Left ventricle myocardium superior (tissue), 1 donor: ENCODE measurements at regions not wholly inside any gene's neighbourhood (a gene's known extent, or its start where the extent isn't known, plus 50 kb on each side); places are given as distances from the start of the nearest gene placed in this dataset.
"Not testable (repeated sequence)": the region's sequence is repeated elsewhere in the genome, so short reads cannot be mapped to it uniquely, and the experiment has no call there.

Experiments
- ATAC-seq: fragments of 200-7000 bp; cut with Tn5 transposase; one replicate; pipeline ENCODE4 v1.9.1; 2020; ENCODE audit warnings: mild to moderate bottlenecking, moderate library complexity
- DNase-seq: peaks from one replicate; pipeline ENCODE4 v3.0.0-alpha.2; 2020
- intact Hi-C: fragments of 100-400 bp; cut with micrococcal nuclease; formaldehyde crosslinking; loops from one replicate; pipeline ENCODE4 v1.11.0; 2022
- donor health status: DM: no; HTN: yes; CAD: no; lungs with severe emphysema.

DNA sequence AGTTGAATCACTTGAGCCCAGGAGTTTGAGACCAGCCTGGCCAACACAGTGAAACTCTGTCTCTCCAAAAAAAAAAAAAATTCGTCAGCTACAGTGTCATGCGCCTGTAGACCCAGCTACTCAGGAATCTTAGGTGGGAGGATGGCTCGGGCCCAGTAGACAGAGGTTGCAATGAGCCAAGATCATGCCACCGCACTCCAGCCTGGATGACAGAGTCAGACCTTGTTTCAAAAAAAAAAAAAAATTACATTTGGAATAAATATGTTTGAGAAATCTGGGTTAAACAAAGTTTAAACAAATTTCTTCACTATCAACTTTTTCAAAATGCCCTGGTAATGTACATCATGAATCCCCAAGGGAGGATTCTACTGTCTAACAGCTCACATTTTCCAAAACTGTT lies 187.0 kb upstream of the RASSF8 start:
- DNase-seq (no peak), ATAC-seq (no peak)
- intact Hi-C loops, result no loop called here

DNA sequence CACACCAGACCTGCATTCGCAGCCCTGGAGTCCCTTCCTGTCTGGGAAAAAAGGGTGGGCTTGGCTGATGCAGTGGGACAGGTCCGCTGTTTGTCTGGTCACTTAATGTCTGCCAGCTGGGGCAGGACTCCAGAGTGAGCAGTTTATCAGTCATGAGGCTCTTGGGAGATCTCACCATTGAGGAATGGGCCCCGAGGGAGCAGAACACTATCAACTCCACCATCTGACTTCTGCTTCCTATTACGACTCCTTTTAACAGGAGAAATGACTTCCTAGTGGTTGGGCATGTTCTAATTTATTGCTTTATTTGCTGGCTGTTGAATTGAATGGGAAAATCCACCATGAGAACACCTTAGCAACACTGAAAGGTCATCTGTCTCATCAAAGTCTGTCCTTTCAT lies 182.5 kb upstream of the RASSF8 start:
- ATAC-seq, result no peak
- intact Hi-C loops, result no loop called here
- DNase-seq, result no peak

DNA sequence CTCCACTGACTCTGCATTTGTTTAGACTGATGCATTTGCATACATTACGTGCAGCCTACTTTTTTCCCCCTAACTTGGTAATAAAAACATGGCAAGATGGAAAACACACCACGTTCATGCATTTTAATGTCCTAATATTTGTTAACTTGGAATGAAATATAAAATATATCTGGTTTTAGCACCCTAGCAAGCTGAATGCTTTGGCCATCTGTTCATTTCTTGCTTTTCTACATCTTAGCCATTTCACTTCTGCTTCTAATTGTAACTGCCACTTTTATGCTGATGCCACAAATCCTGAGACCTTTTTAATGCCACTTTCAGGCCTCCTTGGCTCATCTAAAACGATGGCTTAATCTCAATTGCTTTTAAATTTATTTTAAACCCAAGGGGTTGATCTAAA lies 177.7 kb upstream of the RASSF8 start:
- ATAC-seq (no peak), DNase-seq (no peak)
- intact Hi-C loops, result no loop called here

DNA sequence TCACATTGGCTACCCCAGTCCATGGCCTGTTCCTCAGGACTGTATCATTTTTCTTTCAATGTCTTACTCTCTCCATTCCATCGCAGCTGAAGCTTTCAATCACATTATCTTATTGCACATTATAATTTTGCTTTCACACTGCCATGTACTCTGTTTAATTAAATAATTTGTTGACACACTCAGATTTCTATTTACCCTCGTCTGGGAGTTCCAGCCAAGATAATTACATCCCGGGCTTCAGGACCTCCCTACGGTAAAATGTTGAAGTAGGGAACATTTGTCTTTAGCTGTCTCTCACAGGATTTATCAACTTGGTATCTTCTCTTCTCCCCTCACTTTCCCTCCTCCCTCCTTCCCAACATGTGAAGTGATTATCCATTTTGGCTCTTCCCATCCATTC lies 177.2 kb upstream of the RASSF8 start:
- intact Hi-C loops, result no loop called here
- DNase-seq (no peak), ATAC-seq (no peak)

DNA sequence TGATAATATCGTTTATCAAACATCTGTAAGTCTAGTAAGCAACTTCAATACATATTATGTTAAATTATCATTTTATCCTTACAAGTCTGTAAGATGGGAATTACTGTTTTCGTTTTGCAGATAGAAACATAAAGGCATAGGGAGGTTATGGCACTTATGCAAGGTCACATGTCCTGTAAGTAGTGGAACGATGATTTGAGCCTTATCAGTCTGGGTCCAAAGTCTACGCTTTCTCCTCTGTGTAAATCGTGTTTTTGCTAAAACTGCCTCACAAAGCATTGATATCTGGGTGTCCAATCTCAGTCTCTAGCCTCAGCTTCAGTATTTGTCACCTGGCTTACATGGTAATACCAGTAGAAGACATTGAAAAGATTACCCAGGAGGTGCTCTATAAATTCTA lies 174.9 kb upstream of the RASSF8 start:
- no peak for ATAC-seq
- intact Hi-C loops, result no loop called here
- no peak for DNase-seq

DNA sequence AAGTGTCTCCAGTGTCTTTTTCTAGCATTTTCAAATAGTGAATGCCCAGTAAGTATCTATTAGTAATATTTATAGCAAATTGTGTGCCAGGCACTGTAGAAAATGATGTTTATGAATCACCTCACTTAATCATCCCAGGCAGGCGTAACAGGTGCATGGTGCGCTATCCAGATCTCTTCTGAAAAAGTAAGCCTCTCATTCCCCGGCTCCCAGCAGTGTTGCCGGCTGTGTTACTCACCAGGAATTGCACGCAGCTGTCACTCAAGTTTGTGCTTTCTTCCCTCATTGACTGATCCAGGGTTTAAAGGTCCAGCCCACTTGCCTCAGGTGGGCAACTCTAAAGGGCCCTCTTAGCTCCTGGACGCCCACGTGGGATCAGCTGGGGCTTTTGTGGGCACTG lies 173.8 kb upstream of the RASSF8 start:
- intact Hi-C loops, result no loop called here
- ATAC-seq, result no peak

DNA sequence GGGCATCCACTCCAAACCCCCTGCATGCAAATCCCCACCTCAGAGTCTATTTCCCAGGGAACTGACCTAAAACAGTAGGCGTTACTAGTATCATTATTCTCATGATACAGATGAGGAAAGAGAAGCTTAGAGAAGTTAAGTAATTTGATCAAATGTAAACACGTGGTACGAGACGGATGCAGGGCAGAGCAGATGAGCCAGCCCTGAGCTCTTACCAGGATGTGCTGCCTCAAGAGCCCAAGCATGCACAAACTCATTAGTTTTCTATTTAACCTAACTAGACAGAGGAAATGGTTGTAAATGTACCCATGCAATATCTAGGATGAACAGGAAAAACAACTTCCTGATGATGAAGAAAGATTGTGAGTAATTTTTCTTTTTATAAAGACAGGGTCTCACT lies 173.3 kb upstream of the RASSF8 start:
- ATAC-seq (no peak), DNase-seq (no peak)
- intact Hi-C loops, result no loop called here

More for the DNA sequence above, 173.8 kb upstream of the RASSF8 start:
- DNase-seq, result no peak

DNA sequence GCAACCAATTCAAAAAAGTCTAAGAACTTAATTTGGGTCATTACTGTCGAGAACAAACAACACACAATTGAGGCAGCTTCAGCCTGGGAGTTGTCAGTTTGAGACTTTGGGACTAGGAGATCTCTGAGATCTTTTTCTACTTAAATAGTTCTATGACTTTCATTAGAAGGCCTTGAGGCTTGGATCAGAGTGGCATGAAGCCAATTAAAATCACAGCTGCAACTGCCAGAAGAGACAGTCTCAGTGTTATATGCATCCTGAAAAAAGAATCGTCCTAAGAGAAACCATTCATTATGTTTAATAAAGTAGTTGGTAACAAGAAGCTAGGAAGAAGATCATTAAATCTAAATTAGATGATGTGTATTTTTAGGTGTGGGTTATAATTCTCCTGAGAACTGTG lies 170.8 kb upstream of the RASSF8 start:
- no peak for ATAC-seq
- intact Hi-C loops, result no loop called here
- no peak for DNase-seq

DNA sequence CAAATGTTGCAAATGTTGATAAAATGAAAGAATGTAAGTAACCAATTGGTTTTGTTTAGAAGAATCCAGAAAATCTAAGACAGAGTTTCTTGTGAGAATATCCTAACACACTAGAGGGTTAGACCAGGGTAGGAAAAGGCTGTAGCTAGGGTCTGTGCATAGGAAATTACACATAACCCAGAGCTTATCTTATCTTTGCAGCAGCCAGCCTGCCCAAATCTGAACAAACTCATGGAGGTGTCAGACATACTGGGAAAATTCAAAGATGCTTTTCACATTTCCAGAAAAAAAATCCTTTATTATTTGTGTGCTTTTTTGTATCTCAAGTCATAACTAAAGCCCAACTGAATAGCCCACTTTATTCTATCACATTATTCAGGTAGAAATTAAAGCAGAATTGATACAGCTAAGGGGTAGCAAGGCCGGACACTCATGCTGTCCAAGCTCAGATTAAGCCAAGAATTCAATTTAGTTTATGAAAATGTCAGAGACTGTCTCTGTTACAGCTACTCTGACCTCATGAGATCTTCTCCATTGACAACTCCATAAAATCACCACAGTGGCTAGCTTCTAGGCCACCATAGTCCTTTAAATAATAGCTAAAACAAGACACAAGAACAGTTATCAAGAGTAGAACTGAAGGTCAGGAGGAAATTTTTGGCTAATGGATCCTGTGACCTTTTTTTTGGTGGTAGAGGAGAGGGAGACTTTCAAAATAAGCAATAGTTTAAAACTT lies 169.6 kb upstream of the RASSF8 start:
- intact Hi-C loops, result no loop called here

DNA sequence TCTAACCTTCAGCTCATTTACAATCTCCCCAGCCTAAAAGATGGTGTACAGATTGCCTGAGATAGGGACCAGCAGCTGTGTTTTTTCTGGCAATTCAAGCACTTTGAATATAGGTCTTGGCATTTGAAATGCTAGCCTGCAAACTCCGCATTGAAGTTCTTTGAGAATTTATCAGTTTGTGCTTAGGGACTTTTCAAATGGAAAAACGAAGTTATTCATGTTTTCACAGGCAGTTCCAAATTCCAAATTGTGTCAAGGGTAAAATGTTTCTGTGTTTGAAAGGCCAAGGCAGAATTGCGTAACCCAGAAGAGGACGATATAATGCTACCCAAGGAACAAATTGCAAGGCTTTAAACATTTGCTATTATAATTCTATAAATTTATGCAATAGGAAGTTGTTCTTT lies 168.9 kb upstream of the RASSF8 start:
- DNase-seq, result no peak
- peak; percentile 90 for ATAC-seq
- intact Hi-C loops, result no loop called here

More for the DNA sequence above, 169.6 kb upstream of the RASSF8 start:
- ATAC-seq (peak; percentile 47), DNase-seq (no peak)

DNA sequence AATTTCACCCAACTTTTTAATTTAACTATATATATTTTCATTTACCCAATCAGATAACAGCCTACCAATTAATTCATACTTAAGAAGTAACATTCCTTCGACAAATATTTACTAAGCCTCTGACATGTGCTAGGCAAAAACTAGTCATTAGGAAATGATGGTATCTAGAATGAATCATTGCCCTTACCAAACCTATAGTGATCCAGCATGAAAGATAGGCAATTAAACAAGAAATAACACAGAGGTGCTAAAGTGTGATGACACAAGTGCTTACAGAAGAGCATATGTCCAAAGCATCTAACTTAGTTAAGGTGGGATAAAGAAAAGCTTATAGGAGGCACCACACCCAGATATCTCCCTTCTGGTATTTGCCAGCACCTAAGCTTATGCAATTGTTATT lies 166.5 kb upstream of the RASSF8 start:
- ATAC-seq, result no peak
- intact Hi-C loops, result no loop called here
- no peak for DNase-seq

DNA sequence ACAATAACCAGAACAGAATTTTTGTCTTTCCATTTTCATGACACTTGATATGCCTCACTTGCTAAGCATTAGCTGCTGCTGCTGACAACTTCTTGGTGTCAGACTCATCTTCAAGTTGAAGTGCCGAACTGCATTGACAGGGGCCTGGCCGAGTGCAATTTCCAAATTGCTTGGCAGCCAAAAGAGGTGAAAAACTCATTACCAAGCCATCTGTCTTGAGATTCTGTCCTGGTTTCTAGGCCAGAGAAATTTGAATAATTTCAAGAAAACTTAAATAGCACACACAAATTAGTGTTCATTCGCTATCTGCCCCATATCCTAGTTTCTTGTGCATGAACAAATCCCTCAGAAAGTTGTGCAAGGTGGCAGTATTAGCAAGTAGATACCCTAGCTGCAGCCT lies 165.3 kb upstream of the RASSF8 start:
- intact Hi-C loops, result no loop called here
- ATAC-seq, result no peak
- DNase-seq, result no peak

DNA sequence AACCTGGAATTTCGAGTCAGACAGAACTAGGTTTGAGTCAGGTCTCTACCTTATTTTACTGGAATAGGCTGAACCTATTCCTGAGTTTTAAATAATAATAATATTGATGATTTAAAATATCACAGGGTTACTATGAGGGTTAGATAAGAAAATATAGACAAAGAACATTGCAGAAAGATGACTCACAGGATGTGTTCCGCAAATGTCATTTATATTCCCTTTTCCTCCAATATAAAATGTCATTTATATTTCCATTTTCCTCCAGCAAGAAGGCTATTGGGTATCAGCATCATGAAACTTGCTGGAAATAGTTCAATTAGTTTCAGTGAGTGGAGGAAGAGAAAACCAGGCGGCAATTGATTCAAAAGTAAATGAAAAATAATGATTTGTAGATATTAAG lies 163.9 kb upstream of the RASSF8 start:
- ATAC-seq (no peak), DNase-seq (no peak)
- intact Hi-C loops, result no loop called here

DNA sequence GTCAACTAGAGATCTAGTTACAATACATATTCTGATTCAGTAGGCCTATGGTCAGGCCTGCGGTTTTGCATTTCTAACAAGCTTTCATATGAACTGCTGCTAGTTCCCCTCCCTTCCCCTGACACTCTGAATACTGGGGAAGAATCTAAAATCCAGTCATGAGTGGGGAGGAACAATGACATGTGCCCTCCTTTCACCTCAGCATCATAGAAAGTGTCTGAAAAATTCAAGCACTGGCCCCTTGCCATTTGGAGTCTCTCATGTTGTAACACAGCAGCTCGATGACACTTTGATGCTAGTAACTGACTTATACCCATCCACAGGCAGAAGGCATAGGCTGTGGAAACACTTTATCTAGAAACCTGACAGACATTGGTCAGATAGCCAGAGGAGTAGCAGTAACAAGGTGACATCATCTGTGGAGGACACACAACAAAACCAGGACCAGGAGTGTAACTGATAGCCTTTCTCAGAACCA lies 161.9 kb upstream of the RASSF8 start:
- peak; percentile 74 for ATAC-seq
- intact Hi-C loops, result no loop called here
- no peak for DNase-seq

DNA sequence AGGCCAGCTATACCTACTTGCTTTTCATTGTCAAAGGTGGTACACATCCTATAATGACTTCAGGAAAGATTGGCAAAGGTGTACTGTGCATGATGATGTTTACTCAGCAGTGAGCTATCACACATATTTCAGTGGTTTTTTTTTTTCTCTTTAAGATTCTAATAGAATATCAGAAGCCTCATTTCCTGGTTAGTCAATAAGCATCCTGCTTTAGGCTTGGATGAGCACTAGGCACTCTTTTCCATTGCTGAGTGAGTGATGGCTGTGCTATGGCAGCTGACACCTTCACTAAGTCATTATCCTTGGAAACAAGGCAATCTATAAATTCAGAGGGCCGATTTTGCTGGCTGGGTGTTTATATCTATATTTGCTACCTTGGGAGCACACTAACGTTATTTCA lies 161.1 kb upstream of the RASSF8 start:
- DNase-seq (no peak), ATAC-seq (no peak)
- intact Hi-C loops, result no loop called here

DNA sequence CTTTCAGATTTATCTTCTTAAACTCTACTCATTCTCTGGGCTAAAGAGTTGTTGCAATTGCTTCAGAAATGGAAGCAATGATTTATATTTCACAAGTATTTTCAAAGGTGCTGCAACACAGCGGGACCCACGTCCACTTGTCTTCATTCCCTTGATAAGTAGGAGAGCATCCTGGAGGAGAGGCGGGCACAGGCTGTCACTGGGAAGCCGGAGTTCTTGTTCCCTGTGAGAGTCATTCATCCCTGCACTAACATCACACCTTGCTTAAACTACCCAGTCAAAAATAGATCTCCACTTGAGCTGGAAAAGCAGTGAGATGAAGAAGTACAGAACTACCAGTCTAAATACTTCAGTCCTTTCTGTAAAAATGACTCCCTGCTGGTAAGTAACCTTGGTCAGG lies 160.5 kb upstream of the RASSF8 start:
- intact Hi-C loops, result no loop called here
- ATAC-seq, result peak; percentile 90
- DNase-seq, result no peak

DNA sequence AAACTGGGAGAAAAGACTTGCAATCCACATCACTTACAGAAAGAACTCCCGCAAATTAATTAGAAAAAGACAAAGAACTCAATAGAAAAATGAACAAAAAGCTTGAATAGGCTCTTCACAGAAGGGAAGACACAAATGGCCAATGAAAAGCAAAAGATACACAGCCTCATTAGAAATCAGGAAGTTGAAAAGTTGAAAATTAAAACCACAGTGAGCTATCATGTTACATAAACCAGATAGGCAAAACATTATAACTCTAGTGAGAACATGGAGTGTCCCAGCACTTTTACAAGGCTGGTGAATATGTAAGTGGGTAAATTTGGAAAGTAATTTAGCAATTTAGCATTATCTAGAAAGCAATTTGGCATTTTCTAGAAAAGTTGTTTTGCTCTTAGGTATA lies 158.4 kb upstream of the RASSF8 start:
- ATAC-seq (no peak), DNase-seq (no peak)
- intact Hi-C loops, result no loop called here

DNA sequence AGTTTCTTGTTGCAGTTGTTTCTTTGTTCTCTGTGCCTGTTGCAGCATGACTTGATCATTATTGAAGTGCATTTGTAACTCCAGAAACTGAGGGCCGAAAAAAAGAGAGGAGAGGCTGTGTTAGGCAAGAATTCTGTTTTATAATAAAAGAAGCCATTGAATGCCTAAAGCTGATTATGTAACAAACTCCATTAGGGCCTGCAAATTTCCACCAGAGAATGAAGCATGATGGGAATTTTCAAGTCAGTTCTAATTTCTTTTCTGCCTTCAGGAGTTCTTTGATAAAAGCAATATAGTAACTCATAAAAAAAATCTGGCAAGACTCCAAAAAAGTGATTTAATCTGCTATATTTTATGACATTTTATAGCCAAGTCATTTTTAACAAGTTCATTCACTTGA lies 156.7 kb upstream of the RASSF8 start:
- no peak for DNase-seq
- intact Hi-C loops, result no loop called here
- no peak for ATAC-seq

DNA sequence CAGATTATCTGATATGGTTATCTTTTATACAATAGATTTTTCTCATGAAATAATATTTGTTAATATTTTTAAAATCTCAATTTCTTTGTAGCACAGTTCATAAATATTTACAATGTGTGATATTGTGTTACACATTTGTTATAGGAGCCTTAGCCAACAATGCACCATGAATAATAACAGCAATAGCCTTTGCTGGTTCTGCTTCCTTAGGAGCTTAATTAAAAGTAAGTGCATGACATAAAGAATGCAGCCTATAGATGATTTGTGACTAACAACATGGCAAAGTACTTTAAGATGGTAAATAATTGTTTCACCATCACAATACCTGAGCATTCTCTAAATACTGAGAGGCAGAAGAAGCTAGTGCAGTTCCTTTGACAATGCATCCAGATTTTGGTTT lies 156.3 kb upstream of the RASSF8 start:
- no peak for DNase-seq
- intact Hi-C loops, result no loop called here
- ATAC-seq, result no peak

DNA sequence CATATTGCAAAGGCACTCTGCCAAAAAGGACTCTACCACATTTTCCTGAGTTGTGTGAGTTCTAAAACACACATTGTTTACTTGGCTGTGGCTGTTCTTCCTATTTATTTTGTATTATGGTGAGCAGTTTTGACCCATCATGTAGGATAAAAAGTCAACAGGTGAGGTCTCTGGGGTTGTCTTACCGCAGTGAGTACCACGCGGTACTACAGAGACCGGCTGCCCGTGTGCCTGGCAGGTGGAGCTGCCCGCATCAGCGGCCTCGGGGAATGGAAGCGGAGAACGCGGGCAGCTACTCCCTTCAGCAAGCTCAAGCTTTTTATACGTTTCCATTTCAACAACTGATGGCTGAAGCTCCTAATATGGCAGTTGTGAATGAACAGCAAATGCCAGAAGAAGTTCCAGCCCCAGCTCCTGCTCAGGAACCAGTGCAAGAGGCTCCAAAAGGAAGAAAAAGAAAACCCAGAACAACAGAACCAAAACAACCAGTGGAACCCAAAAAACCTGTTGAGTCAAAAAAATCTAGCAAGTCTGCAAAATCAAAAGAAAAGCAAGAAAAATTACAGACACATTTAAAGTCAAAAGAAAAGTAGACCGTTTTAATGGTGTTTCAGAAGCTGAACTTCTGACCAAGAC lies 155.3 kb upstream of the RASSF8 start:
- intact Hi-C loops, DNase-seq, ATAC-seq: not testable (repeated sequence)

DNA sequence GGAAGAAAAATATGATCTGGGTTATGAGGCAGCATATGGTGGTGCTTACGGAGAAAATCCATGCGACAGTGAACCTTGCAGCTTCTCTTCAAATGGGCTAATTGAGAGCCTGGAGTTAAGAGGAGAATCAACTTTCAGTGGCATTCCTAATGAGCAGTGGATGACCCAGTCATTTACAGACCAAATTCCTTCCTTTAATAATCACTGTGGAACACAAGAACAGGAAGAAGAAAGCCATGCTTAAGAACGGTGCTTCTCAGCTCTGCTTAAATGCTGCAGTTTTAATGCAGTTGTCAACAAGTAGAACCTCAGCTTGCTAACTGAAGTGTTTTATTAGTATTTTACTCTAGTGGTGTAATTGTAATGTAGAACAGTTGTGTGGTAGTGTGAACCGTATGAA lies 154.2 kb upstream of the RASSF8 start:
- ATAC-seq, DNase-seq, intact Hi-C loops: not testable (repeated sequence)
